ENCODE measurements at regions not wholly inside any gene's neighbourhood (a gene's known extent, or its start where the extent isn't known, plus 50 kb on each side); places are given as distances from the start of the nearest gene placed in this dataset.

DNA sequence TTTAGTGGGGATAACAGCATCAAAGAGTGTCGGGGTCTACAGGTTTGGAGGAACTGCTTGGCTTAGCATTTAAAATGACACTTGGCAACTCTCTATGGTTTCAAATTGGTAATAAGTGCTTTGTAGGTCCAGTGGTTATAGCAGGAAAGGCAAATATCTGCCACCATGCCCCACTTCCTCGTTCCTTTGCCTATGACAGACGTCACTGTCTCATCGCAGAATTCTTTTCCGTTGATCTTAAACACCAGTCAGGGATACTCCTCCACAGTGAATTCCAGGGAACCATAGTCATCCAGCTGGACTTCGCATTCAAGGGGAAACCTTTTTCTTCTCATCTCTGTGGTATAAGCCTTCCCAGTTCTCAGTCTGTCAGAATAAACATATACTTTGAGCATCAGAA lies 319.1 kb downstream of the GPAT3 start:
- TF ChIP-seq EZH2 (IDR thresholded peaks at IDR 0.05) (no peak), POLR2AphosphoS5 (IDR thresholded peaks at IDR 0.05; ENCODE audit: borderline replicate concordance, low read depth, low read length) (no peak)
